ENCODE measurements at regions not wholly inside any gene's neighbourhood (a gene's known extent, or its start where the extent isn't known, plus 50 kb on each side); places are given as distances from the start of the nearest gene placed in this dataset.
"Not testable (repeated sequence)": the region's sequence is repeated elsewhere in the genome, so short reads cannot be mapped to it uniquely, and the experiment has no call there.

GRCh38 chr10:29363930-29364329 lies 75.1 kb downstream of the LYZL1 start:
- not testable (repeated sequence) for H3K9me3 Mint-ChIP-seq (ENCODE audit: low read depth); DNase-seq (ENCODE audit: low spot score, unreplicated experiment); H3K27me3 Mint-ChIP-seq

GRCh38 chr10:29366206-29366605 lies 77.3 kb downstream of the LYZL1 start:
- not testable (repeated sequence) for H3K27ac Mint-ChIP-seq; H3K4me1 Mint-ChIP-seq (ENCODE audit: low read depth); H3K9me3 Mint-ChIP-seq (ENCODE audit: low read depth); H3K27me3 Mint-ChIP-seq; H3K4me3 Mint-ChIP-seq (ENCODE audit: low read depth); DNase-seq (ENCODE audit: low spot score, unreplicated experiment); H3K36me3 Mint-ChIP-seq (ENCODE audit: insufficient read depth)

More at GRCh38 chr10:29363930-29364329, 75.1 kb downstream of the LYZL1 start:
- H3K4me3 Mint-ChIP-seq (ENCODE audit: low read depth); H3K36me3 Mint-ChIP-seq (ENCODE audit: insufficient read depth); H3K27ac Mint-ChIP-seq: not testable (repeated sequence)
- H3K4me1 Mint-ChIP-seq (ENCODE audit: low read depth), result peaks cover 12% of the 10 kb centered on the region

DNA sequence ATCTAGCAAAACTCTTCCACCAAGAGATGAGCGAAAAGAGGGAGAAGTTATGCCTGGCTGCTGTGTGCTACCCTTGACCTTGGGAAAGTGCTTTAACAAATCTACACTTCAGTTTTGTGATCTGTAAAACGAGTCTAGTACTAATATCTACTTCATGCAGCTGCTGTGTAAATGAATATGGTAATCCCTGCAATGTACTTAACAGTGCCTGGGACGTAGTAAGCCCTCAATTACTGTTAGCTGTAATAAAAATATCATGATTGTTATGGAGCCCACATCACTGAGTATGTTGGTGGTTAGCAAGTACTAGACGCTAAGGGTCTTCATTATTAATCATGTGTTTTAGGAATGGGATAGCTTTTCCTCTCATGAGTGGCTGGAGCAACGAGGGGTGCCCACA lies 80.5 kb downstream of the LYZL1 start:
- no peak overlapping the region for H3K27ac Mint-ChIP-seq
- no peak overlapping the region for H3K4me3 Mint-ChIP-seq (ENCODE audit: low read depth)
- no peaks in the 10 kb centered on the region for H3K4me1 Mint-ChIP-seq (ENCODE audit: low read depth)
- no peak for DNase-seq (ENCODE audit: low spot score, unreplicated experiment)
- H3K36me3 Mint-ChIP-seq (ENCODE audit: insufficient read depth), result no peaks in the 10 kb centered on the region
- TF ChIP-seq CTCF (IDR thresholded peaks at IDR 0.05; ENCODE audit: unreplicated experiment), result no peak
- peaks cover 8% of the 10 kb centered on the region for H3K9me3 Mint-ChIP-seq (ENCODE audit: low read depth)
- peaks cover 9% of the 10 kb centered on the region for H3K27me3 Mint-ChIP-seq

GRCh38 chr10:29370097-29371092 lies 81.5 kb downstream of the LYZL1 start:
- TF ChIP-seq CTCF (IDR thresholded peaks at IDR 0.05; ENCODE audit: unreplicated experiment), result no peak
- no peak overlapping the region for H3K4me3 Mint-ChIP-seq (ENCODE audit: low read depth)
- peaks cover 8% of the 10 kb centered on the region for H3K9me3 Mint-ChIP-seq (ENCODE audit: low read depth)
- H3K4me1 Mint-ChIP-seq (ENCODE audit: low read depth), result no peaks in the 10 kb centered on the region
- DNase-seq (ENCODE audit: low spot score, unreplicated experiment), result no peak
- H3K27ac Mint-ChIP-seq, result no peak overlapping the region
- H3K36me3 Mint-ChIP-seq (ENCODE audit: insufficient read depth), result no peaks in the 10 kb centered on the region
- H3K27me3 Mint-ChIP-seq, result peaks cover 9% of the 10 kb centered on the region

DNA sequence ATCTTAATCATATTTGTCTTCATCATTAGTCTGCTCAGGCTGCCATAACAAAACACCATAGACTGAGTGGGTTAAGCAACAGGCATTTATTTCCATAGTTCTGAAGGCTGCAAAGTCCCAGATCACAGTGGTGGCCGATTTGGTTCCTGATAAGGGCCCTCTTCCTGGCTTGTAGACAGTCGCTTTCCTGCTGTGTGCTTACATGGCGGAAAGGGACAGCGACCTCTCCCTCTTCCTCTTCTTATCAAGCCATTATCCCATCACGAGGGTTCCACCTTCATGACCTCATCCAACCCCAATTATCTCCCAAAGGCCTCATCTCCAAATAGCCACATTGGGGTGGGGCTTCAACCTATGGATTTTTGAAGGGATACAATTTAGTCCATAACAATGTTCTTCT lies 84.0 kb downstream of the LYZL1 start:
- Mint-ChIP-seq H3K9me3 (ENCODE audit: low read depth) (peaks cover 2% of the 10 kb centered on the region), H3K4me3 (ENCODE audit: low read depth) (no peak overlapping the region), H3K4me1 (ENCODE audit: low read depth) (no peaks in the 10 kb centered on the region), H3K36me3 (ENCODE audit: insufficient read depth) (no peaks in the 10 kb centered on the region), H3K27ac (no peak overlapping the region), H3K27me3 (peaks cover 9% of the 10 kb centered on the region)
- no peak for TF ChIP-seq CTCF (IDR thresholded peaks at IDR 0.05; ENCODE audit: unreplicated experiment)
- DNase-seq (ENCODE audit: low spot score, unreplicated experiment), result no peak

DNA sequence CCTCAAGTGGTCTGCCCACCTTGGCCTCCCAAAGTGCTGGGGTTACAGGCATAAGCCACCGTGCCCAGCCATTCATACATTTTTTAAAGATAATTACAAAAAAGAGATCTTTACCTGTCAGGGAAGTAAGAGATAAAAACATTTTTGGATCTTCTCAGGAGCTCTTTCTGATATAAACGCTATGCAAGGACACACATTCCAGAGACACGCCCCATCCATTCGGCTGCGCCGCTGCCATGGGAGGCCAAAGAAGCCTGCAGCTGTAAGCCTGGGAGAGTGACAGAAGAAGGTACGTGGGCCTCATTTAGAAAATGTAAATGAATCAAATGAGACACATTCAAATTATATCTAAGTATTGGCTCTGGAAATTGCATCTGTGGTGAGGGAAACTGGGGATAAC lies 85.3 kb downstream of the LYZL1 start:
- DNase-seq (ENCODE audit: low spot score, unreplicated experiment), result no peak
- Mint-ChIP-seq H3K27me3 (peaks cover 5% of the 10 kb centered on the region), H3K4me3 (ENCODE audit: low read depth) (no peak overlapping the region), H3K36me3 (ENCODE audit: insufficient read depth) (no peaks in the 10 kb centered on the region), H3K27ac (no peak overlapping the region), H3K4me1 (ENCODE audit: low read depth) (no peaks in the 10 kb centered on the region), H3K9me3 (ENCODE audit: low read depth) (peaks cover 2% of the 10 kb centered on the region)
- no peak for TF ChIP-seq CTCF (IDR thresholded peaks at IDR 0.05; ENCODE audit: unreplicated experiment)
